CD4-positive, alpha-beta T cell treated with Interferon alpha-2 for 1 hour (primary cell): ENCODE measurements at regions not wholly inside any gene's neighbourhood (a gene's known extent, or its start where the extent isn't known, plus 50 kb on each side); places are given as distances from the start of the nearest gene placed in this dataset.

Experiments
- DNase-seq, 2 donors: peaks; one replicate each; pipeline ENCODE4 v3.0.0-alpha.2; 2020 to 2022

GRCh38 chr11:36809303-36809702 is 211.3 kb upstream of the RAG2 start:
- DNase-seq = no peak

- no peak for DNase-seq
Observed at GRCh38 chr11:36807871-36808270, 209.8 kb upstream of the RAG2 start.

GRCh38 chr11:36803084-36803483 is 205.0 kb upstream of the RAG2 start:
- no peak for DNase-seq

GRCh38 chr11:36792996-36793914 is 195.2 kb upstream of the RAG2 start:
- DNase-seq = no peak

DNA sequence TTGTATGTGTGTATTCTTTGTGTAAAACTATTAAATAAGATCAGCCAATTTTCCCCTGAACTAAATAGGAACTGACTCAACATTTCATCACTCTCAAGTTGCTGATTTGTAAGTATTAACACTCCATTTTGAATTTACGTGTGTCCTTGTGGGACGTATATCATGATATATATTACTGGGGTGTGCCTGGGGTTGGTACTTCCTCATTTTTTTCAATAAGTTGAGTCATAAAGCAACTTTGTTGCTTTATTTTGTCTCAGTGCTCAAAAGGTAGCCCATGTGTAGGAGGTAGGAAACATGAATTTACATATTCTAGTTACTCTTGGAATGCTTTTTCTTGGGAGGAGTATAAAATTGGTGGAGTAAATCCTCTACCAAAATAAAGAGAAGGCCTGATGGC is 193.9 kb upstream of the RAG2 start:
- DNase-seq = no peak

DNA sequence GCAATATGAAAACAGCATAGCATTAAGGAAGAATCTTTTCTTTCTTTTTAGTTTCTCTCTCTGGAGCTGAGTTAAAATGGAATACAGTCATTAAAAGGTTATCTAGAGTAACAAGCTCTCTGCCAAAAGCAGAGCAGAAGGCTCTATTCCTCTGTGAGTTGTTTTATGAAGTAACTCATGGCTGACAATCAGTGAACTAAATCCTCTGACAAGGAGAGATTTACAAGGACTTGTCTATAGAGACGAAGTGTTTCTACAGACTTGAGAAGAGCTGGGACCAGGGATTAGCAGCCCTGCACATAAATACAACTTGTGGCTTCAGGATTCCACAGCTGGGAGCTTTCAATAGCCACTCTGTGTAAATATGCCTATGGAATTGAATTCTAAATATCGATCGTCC is 192.5 kb upstream of the RAG2 start:
- DNase-seq = no peak

DNA sequence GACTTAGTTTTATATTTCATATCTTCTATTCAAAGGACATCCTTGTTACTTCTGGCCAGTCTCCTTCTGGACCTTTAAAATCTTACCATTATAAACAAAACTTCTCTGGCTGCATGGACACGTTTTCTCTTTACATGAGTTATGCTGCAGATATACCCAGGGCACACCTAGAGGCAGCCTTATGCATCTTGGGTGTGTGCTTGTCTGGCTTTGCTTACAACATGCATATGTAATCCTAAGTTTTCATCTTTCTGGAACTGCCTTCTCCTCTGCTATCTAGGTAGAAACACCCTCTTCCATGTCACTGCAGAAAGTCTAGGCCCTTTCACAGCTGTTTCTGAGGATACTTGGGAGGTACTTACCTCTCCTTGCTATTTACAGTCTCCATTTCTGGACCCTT is 185.8 kb upstream of the RAG2 start:
- no peak for DNase-seq

GRCh38 chr11:36779791-36780190 is 181.8 kb upstream of the RAG2 start:
- no peak for DNase-seq

DNA sequence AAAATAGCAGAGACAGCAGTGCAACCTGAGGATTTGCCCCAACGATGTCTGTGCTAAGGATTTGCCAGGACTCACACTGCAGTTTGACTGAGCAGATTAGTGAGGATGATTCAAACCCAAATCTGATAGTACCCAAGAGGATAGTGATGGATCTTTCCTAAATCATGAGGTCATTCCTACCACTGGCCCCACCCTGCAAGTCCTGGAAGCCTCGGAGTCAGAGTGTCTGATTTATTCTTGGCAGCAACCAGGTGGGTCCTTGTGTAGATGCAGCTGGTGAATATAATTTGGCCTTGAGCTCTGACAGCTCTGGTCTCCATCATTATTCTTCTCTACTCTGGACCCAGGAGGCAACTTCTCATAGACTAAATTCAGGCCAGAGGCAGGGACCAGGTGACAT is 179.3 kb upstream of the RAG2 start:
- DNase-seq = no peak

GRCh38 chr11:36775756-36776155 is 177.7 kb upstream of the RAG2 start:
- no peak for DNase-seq

DNA sequence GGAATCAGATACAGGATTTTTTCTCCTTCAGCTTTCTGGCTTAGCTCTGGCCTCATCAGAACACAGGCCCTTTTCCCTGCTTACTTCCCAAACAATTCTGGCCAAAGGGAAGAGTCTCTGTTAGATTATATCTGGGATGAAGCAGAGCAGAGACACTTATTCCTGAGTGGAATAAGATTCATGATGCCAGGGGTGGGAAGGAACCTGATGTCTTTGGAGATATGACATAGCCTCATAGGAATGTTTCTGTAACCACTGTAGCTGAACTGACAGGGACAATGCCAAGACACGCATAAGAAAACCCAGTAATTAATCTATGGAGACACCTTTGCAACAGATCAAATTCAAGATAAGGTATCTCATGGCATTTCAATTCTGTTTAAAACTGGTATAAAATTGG is 177.1 kb upstream of the RAG2 start:
- DNase-seq = no peak

- DNase-seq = no peak
Observed at GRCh38 chr11:36774603-36775002, 176.6 kb upstream of the RAG2 start.

DNA sequence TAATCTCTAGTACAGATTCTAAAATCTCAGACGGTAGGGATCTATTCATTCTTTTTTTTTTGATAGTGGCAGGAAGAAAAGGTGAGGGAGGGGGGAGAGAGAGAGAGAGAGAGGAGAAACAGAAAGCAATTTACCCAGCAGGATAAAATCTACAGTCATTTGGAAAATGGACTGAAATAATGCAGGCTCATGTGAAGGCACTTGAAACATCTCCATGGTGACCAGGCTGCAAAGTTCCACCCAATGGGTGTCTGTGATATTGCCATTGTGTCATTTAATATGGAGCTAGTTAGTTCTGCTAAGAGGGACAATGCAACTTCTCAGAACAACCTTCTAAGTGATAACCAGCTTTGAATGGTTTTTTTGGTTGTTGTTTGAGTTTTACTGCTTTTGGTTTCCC is 165.2 kb upstream of the RAG2 start:
- DNase-seq = no peak

DNA sequence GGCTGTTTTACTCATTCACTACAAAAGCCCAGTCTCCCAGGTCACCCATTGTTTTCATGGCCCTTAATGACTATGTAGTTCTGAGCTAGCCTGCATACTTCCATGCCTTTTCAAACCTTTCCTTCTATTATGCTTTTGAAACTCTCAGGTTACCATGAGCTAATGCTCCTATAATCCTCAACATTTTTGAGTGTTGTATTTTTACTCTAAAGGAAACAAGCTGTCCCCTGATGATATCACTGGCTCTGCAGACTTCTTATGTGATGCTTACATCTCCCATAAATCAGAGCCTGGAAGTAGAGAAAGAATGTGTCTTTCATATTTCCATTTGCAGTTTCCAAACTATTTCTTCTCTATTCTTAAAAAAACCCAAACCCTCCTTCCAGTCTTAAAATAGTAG is 159.0 kb upstream of the RAG2 start:
- DNase-seq = no peak

- no peak for DNase-seq
Observed at GRCh38 chr11:36753960-36754359, 155.9 kb upstream of the RAG2 start.

- DNase-seq = no peak
Observed at GRCh38 chr11:36751996-36752395, 154.0 kb upstream of the RAG2 start.

DNA sequence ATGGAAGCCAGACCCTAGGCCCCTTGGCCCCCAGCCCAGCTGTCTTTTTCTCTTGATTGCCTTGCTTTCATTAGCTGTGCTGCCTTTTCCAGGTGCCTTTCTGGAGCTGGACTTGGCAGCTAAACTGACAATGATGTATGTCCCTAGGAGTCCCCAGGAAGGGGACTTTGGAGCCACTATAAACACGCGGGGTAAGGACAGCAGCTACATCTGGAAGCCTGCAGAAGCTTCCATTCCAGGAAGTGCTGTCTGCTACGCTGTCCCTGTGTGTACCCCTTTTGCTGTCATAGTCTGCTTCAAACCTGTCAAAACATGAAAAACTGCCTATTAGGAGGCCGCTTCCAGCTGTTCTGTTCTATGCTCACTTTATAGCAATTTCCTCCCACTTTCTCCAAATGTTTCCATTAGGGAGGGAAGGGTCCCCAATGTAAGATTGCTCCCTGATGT is 153.3 kb upstream of the RAG2 start:
- DNase-seq = no peak

DNA sequence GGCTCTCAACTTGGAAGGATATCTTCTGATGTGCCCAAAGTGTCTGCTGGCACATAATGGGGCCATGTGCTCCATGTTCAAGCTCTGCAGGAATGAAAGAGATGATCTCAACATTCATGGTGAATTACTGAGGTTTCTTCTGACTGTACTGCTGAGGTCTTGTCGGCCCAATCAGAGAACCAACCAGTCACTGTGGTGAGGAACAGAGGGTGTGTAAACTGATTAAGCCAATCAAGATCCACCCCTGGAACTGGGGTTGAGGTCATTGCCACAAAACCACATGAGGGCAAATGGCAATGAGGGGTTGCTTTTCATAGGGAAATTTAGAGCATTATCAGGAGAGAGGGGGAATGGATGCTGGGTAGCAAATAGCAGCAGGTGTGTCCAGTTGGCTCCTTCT is 152.3 kb upstream of the RAG2 start:
- no peak for DNase-seq

- no peak for DNase-seq
Observed at GRCh38 chr11:36748836-36749235, 150.8 kb upstream of the RAG2 start.

DNA sequence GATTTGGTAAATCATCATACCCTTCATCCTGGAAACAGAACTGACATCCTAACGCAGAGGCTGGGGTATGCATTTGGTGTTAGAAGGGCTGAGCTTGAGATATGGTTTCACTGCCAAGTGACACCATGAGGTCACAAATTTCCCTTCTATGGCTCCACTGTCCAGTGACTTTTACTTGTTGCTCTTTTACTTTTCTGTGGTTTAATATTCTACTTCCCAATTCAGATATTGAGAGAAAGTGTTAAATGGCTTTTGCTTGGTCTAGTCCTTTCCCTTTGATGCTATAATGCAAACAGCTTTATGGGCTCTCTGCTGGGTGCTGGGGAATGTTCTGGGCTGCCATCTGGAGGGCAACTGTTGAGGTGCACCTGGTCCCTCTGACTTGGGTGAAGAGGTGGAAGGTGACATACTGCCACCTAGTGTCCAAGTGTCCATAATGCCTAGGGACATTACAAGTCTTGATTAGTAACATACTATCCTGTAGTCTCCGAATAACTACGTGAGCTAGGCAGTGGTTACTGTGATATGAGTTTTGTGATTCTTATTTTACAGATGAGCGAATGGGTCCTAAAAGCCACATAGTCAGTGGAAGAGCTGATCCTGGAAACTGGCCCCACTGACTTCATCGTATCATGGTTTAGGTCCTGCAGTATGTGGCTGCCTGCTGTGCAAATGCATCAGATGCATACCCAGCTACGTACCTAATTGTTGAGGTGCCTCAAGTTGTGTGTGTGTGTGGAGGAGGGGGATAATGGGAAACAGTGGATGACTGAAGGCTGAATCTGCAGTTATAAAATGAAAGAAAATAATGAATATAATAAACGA is 149.1 kb upstream of the RAG2 start:
- DNase-seq = peak; percentile 80 to 87

DNA sequence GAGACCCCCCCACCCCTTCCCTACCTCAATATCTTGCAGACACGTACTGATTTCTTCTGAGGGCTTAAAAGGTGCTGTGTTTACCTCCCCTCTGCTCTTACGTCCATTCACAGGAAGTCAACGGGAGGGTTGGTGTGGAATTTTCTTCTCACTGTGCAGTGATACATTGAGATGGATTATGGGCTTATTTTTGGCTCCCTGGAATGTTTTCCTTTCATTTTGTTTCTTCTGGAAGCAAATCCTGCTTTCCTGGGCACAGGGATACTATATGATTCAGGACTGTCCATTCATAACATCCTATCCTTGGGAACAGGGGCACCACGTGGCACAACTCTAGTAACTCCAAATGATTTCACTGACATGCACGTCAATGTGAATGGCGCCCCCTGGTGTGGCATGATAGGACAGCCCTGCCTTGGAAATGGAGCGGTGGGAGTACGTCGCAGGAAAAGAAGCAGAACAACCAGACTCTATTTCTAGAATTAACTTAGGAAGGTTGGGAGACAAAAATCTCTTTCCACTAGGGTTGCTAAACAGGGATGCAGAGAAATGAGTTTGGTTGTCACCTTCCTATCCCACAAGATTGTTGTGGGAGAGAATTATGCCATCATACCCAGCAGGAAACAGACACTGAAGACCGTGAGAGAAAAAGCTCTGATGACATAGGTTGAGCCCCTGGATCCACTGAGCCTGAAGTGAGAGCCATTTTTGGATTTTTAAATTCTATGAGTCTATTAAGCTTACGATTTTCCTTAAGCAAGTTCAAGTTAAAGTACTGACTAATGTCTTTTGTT is 146.5 kb upstream of the RAG2 start:
- peak; percentile 36 to 58 for DNase-seq

GRCh38 chr11:36743039-36743438 is 145.0 kb upstream of the RAG2 start:
- DNase-seq = no peak

- no peak for DNase-seq
Observed at GRCh38 chr11:36741515-36741914, 143.5 kb upstream of the RAG2 start.
